ENCODE measurements at regions not wholly inside any gene's neighbourhood (a gene's known extent, or its start where the extent isn't known, plus 50 kb on each side); places are given as distances from the start of the nearest gene placed in this dataset.
"Not testable (repeated sequence)": the region's sequence is repeated elsewhere in the genome, so short reads cannot be mapped to it uniquely, and the experiment has no call there.

DNA sequence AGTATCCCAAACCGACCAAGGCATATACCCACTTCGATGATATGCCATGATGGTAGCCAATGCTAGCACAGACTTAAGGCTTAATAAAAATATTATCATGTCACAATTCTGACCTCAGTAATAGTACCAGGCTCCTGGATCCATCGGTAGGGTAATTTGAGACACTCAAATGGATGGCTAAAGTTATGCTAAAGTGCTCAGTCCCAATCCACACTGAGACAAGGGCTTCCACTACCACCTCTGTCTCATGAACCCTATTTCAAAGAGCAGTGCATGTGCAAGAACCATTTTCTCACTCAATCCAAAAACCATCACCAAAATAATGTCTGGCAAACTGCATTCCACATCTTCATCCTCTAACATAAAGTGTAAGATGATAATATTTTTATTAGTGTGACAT, 122.4 kb upstream of the KRR1 start:
- no peak for DNase-seq

DNA sequence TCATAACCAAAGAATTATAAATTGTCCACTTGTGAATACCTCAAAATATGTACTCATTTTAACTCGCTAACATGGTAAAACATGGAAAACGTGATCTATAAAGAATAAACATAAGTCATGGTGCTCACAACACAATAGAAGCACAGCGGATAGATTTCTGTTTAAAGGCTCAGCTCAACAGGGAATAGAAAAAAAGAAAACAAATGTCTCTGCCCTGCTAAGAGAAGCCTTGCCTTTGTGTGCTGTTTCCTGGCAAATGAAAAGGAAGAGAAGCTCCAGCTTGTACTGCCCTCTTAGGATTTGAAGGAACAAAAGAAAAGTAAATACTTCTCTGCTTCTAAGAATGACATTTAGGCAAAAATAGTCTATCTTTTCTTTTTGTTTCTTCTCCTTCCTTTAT, 121.0 kb upstream of the KRR1 start:
- DNase-seq: peak; percentile 37

DNA sequence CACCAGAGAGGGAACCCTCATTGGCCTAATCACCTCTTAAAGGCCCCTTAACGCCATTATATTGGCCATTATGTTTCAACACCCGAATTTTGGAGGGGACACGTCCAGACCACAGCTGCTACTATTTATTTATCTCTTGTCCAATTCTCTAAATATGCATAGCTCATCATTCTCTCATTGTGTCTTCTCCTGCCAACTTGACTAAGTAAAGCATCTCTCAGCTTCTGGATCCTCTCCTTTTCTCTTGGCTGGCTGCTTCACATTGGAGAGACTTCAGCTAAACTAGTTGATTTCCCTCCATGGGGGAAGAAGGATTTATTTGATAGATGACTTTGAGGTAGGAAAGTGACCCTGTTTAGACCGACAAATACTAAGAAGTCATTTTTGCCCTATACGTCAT, 120.4 kb upstream of the KRR1 start:
- DNase-seq: no peak

DNA sequence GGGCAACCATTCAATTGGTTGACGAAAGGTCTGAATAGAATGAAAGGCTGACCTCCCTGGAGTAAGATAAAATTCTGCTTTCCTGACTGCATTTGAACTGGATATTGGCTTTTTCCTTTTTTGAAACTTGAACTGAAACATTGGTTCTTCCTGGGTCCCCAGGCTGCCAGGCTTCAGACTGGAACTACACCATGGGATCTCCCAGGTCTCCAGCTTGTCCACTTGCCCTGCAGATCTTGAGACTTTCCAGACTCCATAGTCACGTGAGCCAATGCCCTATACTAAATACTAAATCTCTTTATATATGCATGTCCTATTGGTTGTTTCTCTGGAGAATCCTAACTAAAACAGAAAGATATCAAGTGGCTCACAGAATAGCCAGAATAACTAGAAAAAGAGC, 118.7 kb upstream of the KRR1 start:
- DNase-seq: no peak

DNA sequence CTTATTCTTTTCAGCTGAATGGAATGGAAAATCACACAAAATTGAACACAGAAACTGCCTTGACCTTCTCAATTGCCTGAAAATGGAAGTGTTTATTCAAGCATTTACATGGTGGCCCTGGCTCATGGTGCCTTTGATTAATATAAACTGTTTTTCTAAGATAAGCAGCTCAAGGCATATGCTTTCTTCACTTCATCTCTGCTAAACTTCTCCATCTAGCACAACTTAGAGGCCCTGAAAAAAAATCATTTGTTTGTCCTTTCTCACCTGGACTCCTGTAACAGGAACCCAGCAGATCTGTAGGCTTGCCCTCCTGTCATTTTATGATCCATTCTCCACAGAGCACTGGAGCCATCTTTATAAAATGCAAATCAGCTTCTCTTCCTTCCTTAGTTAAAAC, 117.5 kb upstream of the KRR1 start:
- no peak for DNase-seq

DNA sequence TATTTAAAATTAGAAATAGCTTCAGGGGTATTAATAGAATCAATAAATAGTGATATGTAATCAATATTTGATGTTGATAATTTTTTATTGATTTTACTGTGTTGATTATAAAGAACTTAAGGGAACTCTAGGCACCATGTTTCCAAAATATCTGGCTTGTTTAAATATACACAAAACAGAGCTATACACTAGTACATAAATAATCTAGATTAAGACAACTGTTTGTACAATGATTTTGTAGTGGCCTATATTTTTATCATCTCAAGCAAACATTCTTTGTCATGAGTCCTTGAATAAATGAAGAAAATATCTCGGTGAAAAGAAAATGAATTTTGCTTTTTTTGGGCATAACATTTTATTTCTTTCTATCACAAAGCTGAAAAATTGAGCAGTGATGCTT, 117.1 kb upstream of the KRR1 start:
- DNase-seq: no peak

DNA sequence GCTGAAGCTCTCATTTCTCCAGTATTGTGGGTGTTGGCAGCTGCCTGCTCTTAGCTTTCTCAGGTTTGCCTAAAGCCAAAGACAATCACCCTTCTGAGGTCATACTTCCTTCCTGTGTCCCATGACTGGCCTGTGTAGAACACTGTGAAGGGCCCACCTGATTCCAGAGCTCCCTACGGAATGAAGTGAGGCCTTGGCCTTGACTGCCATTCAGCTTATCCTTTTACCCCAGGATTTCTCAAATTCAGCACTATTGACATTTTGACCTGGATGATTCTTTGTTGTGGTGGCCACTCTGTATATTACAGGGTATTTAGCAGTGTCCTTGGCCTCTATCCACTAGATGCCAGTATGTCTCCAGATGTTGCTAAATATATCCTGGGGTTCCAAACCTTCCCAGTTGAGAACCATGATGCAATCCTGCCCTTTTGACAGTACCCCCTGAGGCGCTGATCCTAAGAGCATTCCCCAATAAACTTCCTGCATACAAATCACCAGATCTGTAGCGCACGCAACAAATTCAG, 112.3 kb upstream of the KRR1 start:
- DNase-seq: no peak

DNA sequence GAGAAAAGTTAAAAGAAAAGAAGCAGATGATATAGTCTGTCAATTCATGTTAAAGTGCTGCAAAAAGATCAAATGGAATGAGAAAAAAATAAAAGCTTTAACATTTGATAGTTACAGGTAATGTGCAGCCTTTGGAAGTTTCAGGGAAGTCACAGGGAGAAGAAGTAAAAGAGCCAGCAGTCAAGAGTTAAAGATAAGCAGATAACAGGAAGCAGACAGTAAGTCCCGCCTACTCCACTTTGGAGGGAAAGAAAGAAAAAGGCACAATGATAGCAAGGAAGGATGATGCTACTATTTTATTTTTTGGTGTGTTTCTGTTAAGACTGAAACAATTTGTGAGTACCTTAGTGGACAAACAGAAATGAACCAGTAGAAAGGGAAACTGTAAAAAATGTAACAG, 111.1 kb upstream of the KRR1 start:
- DNase-seq: no peak

DNA sequence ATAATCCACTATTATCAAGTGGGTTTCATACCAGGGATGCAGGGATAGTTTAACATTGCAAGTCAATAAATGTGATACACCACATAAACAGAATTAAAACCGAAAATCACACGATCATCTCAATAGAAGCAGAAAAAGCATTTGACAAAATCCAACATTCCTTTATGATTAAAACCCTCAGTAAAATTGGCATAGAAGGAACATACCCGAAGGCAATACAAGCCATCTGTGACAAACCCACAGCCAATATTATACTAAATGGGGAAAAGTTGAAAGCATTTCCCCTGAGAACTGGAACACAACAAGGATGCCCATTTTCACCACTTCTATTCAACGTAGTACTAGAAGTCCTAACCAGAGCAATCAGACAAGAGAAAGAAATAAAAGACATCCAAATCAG, 103.0 kb upstream of the KRR1 start:
- not testable (repeated sequence) for DNase-seq

DNA sequence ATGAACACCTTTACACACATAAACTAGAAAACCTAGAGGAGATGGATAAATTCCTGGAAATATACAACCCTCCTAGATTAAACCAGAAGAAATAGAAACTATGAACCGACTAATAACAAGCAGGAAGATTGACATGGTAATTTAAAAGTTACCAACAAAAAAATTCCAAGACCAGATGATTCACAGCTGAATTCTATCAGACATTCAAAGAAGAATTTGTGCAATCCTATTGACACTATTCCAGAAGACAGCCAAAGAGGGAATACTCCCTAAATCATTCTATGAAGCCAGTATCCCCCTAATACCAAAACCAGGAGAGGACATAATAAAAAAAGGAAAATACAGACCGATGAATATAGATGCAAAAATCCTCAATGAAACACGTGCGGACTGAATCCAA, 102.6 kb upstream of the KRR1 start:
- no peak for DNase-seq

DNA sequence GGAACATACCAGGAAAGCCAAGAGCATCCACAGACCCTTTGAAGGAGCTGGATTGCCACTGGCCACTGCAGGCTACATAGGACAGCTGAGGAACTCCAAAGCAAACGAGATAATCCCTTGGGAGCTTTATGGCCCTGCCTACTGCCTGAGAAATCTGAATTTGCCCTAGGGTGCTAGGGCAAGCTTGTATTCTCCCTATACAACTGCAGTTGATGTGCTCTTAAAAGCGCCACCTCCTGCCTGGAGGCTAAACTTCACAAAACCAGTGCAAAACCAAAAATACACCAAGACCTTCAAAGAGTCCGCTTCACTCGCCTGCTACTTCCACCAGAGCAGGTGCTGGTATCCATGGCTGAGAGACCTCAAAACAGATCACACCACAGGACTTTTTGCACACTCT, 99.6 kb upstream of the KRR1 start:
- DNase-seq: no peak

DNA sequence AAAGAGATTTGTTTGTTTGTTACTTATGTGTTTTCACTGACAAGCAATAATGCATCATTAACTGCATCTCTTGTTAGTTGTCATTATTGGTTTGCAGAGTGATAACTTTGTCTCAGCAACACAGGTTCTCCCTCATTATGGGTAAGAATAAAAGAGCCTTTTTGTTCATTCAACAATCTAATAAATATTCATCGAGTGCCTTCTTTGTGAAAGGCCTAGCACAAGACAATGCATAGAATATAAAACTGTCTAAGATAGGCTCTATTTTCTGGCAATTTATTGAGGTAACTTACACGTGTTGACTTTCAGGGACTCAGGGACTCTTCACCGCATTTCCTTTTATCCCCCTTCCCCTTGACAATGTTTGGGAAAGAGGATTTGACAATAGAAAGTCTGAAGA, 95.5 kb upstream of the KRR1 start:
- DNase-seq: no peak

DNA sequence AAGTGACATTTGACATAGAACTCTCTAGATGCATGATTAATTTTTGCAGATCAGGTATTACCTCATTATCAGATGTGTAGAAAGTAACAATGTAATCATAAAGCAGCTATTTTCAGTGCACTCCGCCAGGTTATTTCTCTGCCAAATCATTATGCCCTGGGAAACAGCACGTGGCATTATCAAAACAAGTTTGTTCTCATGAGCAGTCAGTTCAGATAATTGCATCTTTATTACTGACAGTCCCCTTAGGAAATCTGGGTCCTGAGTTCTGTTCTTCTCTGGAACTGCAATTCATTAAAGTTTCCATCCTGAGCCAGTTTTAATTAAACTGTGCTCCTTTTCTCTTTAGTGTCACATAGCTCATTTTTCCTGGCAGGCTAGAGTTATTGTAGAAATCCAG, 94.7 kb upstream of the KRR1 start:
- DNase-seq: no peak

DNA sequence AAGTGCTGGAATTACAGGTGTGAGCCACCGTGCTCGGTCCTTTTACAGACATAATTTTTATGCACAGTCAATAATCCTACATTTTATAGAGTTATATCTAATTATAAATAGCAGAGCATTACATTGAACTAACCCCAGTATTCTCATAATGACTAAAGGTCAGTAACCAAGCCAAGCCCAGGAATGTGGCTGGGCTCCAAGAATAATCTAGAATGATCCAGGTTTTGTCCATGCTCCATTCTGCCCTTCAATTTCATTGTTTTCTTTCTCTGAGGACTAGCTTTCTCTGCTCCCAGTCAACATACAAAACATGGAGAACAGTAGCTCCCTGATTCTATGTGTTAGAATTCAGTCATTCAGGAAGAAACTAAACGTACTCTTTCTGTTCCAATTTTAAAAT, 92.1 kb upstream of the KRR1 start:
- no peak for DNase-seq

DNA sequence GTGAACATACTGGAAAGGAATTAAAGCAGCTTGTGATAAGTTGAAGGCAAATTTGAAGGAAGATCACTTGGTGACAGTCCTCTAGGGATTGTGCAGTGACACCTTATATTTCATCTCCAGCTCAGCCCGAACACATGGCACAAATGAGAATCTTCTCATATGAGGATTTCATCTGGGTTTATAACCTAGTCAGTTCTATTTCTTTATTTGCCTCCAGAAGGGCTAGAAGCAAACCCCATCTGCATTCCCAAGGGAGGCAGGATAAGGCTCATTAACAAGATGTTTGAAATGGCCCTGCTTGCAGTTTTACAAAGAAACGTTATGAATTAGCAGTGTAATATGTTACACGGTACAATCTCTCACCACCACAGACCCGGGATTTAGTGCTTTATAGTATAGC, 90.7 kb upstream of the KRR1 start:
- DNase-seq: peak; percentile 75

DNA sequence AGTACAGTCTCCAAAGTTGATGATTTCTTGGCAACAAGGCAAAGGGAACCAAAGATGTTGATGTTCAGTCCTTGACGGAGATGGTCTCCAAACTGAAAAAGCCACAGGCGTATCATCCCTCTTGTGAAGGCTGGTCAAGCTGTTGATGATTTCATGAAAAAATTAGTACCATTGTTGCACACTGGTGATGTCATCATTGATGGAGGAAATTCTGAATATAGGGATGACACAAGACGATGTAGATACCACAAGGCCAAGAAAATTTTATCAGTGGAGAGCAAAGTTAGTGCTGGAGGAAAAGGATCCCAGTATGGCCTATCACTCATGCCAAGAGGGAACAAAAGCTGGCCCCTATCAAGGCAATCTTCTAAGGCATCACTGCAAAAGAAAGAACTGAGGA, 88.7 kb upstream of the KRR1 start:
- DNase-seq: no peak

DNA sequence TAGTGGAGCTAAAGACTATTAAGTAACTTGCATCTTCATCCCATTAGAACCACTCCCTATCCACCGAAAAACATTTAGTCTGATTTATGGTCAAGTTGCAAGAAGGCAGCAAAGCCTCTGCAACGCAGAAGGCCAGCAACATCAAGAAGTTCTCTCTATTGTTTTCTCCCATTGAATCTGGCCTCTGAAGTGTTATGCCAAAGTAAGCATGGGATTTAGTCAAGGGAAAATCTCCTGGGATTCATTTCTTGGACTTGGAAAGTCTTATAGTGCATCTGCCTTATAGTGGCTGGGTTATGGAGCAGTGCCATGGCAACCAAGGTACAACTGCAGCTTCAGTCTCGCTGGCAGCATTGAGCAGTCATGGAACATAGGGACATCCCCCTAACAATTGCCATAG, 87.7 kb upstream of the KRR1 start:
- no peak for DNase-seq

DNA sequence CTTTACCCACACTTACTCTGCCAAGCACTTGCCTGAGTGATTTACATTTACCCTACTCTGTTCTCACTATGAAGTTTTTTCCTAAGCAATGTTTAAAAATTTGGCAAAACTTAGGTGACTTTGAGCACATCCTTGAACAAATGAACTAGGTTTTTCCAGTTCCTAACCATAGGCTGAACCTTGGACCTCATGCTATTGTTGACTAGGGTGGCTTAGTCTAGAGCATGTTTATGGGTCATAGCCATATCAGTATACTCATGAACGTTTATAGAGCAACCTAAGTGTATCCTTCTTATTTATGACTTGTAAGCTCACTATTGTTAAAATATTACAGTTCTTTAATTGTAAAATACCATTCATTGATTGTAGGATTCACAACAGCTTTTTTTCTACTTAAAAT, 85.0 kb upstream of the KRR1 start:
- no peak for DNase-seq

DNA sequence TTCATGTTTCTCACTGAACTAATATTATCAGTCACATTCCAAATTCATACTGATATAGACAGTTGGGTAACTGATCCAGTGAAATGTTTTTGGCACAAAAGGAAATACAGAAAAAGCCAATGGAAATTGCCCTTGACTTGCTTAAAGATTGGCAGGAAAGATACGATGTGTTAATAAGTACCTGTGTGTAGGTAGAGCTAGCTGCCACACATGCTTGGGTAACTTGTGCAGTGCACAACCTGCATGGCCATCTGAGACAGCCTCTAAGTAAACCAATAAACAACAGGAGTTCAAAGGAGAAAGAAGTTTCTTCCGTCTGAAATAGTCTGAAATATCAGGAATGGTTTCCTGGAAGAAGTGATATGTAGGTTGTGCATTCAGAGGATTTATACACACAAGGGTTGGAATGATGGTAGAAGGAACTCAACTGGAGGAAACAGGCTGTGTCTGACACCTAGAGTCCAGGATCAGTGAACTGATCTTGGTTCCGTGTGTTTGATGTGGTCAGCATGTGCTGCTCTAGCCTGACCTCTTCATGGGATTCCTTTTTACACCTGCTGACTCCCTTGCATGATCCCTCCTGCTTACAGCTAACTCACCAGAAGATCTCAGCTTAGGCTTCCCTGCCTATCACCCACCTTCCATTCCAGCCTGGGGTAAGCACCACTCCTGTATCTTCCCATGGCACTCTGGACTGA, 81.4 kb upstream of the KRR1 start:
- no peak for DNase-seq

DNA sequence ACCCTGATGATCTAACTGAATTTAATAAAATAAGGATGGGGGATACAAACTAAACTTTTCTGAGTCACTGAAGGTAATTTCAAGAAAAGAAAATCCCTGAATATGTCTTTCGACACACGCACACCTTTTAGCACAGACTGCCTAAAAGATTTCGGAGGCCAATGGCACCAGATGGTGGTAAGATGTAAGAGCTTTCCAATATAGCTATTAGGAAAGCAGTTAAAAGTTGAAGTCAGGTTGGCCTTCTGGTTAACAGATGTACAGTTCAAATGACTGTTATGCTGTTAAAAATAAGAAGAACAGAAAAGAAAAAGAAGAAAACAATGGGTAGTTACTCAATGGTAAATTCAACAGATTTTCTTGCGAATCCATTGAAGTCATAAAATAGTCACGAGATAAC, 80.7 kb upstream of the KRR1 start:
- no peak for DNase-seq

DNA sequence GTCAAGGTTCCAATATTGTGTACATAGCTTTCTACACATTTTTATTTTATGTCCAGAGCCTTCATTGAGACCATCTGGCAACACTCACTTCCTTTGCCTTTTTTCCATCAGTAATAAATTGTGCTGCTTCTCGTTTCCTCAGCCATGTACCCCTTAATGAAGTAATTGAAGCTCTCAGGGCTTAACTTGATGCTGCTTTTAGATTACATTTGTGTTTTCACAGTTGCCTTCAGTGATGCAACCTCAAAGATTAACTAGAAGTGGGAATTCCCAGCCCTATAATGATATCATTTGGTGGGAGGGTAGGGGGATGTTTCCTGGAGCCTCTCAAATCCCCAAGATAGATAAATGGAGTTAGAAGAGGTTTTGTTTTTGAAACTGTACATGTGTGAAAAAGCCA, 80.2 kb upstream of the KRR1 start:
- DNase-seq: no peak

DNA sequence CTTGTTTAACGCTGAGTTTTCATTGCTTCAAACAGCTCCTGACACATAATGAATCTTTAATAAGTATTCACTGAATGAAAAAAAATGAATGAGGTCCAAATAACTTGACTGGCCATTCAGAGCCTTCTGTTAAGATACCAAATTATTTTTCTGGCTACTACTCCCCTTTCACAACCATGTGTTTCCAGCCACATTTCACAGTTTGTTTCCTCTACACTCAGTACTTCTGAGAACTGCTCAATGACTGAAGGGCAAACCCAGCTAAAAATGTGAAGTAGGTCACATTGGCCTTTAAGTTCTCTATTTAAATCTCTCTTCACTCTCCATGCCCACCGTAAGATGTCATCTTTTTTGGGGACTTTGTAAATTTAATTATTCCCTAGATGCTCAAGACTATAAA, 78.4 kb upstream of the KRR1 start:
- DNase-seq: no peak

DNA sequence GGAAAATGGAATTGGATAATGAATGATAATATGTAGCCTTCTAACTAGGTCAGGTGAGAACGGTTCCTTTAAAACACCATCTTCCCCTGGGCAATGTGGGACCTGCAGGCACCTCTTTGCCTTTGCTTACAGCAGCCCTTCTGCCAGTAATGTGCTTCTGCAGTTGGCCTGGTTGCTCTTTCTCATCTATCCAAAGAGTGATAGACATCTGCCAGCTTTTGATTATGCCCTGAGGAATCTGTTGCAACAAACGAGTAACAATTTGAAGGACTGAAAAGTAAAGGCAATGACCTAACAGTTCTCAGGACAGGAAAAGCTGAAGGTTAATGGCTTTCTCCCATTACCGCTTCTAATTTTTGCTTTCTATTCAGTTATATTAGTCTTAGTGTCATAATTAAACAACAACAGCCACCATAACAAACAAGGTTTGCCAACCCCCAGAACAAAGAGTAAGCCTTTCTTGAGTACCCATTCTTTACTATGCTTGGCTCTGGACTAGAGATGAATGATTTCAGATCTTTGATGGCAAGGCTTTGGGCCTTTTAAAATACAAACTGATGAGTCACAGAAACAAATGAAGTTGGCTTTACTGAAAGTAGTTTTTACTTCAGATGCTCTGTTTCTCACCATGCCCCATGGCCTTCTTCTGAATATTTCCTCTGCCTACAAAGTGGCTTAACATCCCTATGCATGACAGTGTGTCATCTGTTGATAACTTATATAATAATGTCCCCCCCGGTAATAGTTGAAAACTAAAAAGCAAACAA, 76.1 kb upstream of the KRR1 start:
- no peak for DNase-seq

DNA sequence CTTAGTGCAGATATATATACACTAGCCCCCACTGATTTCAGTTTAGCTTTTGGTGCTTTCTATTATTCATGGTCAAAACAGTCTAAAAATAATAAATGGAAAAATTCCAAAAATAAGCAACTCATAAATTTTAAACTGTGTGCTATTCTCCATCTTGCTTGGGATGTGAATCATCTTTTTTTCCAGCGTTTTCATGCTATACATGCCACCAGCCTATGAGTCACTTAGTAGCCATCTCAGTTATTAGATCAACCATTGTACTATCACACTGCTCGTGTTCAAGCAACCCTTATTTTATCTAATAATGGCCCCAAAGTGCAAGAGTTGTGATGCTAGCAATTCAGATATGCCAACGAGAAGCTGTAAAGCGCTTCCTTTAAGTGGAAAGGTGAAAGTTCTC, 73.9 kb upstream of the KRR1 start:
- no peak for DNase-seq

DNA sequence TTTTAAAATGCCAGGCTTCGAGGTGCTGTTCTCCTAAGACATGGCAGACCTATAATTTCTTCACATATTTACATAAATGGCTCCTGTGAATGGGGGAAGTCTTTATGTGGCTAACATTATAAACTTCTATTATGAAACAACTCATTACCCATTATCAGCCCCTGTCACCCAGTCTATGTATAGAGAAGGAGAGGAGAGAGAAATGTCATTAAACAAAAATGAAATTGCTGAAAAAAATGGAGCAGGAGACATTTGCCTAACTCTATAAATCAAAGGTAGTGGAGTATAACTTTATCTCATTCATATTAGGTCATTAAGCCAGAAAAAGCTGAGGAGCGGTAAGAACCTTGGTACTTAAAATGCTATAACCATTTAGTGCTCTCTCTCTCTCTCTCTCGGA, 71.9 kb upstream of the KRR1 start:
- no peak for DNase-seq
